HG03575 (cell line): ENCODE measurements at regions not wholly inside any gene's neighbourhood (a gene's known extent, or its start where the extent isn't known, plus 50 kb on each side); places are given as distances from the start of the nearest gene placed in this dataset.

Experiments
- ATAC-seq: cut with Tn5 transposase; IDR thresholded peaks from one replicate; pipeline ENCODE4 v1.9.1; 2021; ENCODE audit not compliant: unreplicated experiment, insufficient number of reproducible peaks, low FRiP score; ENCODE audit errors: extremely low read depth

GRCh38 chr12:102618197-102618877, 138.0 kb upstream of the IGF1 start:
- no peak for ATAC-seq

- no peak for ATAC-seq
Measured at GRCh38 chr12:102616692-102617091, 136.3 kb upstream of the IGF1 start.

- no peak for ATAC-seq
Measured at GRCh38 chr12:102611995-102612394, 131.6 kb upstream of the IGF1 start.

GRCh38 chr12:102609996-102610395, 129.6 kb upstream of the IGF1 start:
- ATAC-seq = no peak

- no peak for ATAC-seq
Measured at GRCh38 chr12:102603021-102603420, 122.7 kb upstream of the IGF1 start.

GRCh38 chr12:102602521-102602920, 122.2 kb upstream of the IGF1 start:
- no peak for ATAC-seq

- no peak for ATAC-seq
Measured at GRCh38 chr12:102601621-102602020, 121.3 kb upstream of the IGF1 start.

- ATAC-seq = no peak
Measured at GRCh38 chr12:102596687-102597086, 116.3 kb upstream of the IGF1 start.

GRCh38 chr12:102596031-102596430, 115.7 kb upstream of the IGF1 start:
- ATAC-seq = no peak

- no peak for ATAC-seq
Measured at GRCh38 chr12:102595315-102595714, 115.0 kb upstream of the IGF1 start.

GRCh38 chr12:102593134-102593533, 112.8 kb upstream of the IGF1 start:
- ATAC-seq = no peak

- ATAC-seq = no peak
Measured at GRCh38 chr12:102592134-102592533, 111.8 kb upstream of the IGF1 start.

GRCh38 chr12:102573237-102573636, 92.9 kb upstream of the IGF1 start:
- no peak for ATAC-seq

- ATAC-seq = no peak
Measured at GRCh38 chr12:102571889-102572288, 91.5 kb upstream of the IGF1 start.

- no peak for ATAC-seq
Measured at GRCh38 chr12:102570256-102570655, 89.9 kb upstream of the IGF1 start.

GRCh38 chr12:102569803-102570202, 89.4 kb upstream of the IGF1 start:
- ATAC-seq = no peak

GRCh38 chr12:102568276-102568675, 87.9 kb upstream of the IGF1 start:
- no peak for ATAC-seq

GRCh38 chr12:102567031-102567985, 86.9 kb upstream of the IGF1 start:
- no peak for ATAC-seq

GRCh38 chr12:102565555-102565954, 85.2 kb upstream of the IGF1 start:
- ATAC-seq = no peak

- ATAC-seq = no peak
Measured at GRCh38 chr12:102564026-102564425, 83.7 kb upstream of the IGF1 start.
